ENCODE measurements at regions not wholly inside any gene's neighbourhood (a gene's known extent, or its start where the extent isn't known, plus 50 kb on each side); places are given as distances from the start of the nearest gene placed in this dataset.

GRCh38 chr1:37258068-37258467 is 216.3 kb upstream of the ZC3H12A start:
- no peak overlapping the region for H3K4me3 ChIP-seq (ENCODE audit: low read depth, low read length)
- in situ Hi-C loops (cut with HindIII; ENCODE audit: low sequenced_read_pairs) = no loop called here
- no peak for TF ChIP-seq CTCF (IDR thresholded peaks at IDR 0.05; ENCODE audit: low read depth, low read length, missing control alignments)
- no peak for DNase-seq (ENCODE audit: low read depth)

- TF ChIP-seq CTCF (IDR thresholded peaks at IDR 0.05; ENCODE audit: low read depth, low read length, missing control alignments) = no peak
- in situ Hi-C loops (cut with HindIII; ENCODE audit: low sequenced_read_pairs) = no loop called here
- DNase-seq (ENCODE audit: low read depth) = no peak
- H3K4me3 ChIP-seq (ENCODE audit: low read depth, low read length) = no peak overlapping the region
Observed at GRCh38 chr1:37259019-37259418, 215.4 kb upstream of the ZC3H12A start.

GRCh38 chr1:37261129-37261528 is 213.3 kb upstream of the ZC3H12A start:
- TF ChIP-seq CTCF (IDR thresholded peaks at IDR 0.05; ENCODE audit: low read depth, low read length, missing control alignments) = no peak
- in situ Hi-C loops (cut with HindIII; ENCODE audit: low sequenced_read_pairs) = no loop called here
- no peak for DNase-seq (ENCODE audit: low read depth)
- no peak overlapping the region for H3K4me3 ChIP-seq (ENCODE audit: low read depth, low read length)

GRCh38 chr1:37262439-37263170 is 211.8 kb upstream of the ZC3H12A start:
- no peak for TF ChIP-seq CTCF (IDR thresholded peaks at IDR 0.05; ENCODE audit: low read depth, low read length, missing control alignments)
- in situ Hi-C loops (cut with HindIII; ENCODE audit: low sequenced_read_pairs) = no loop called here

GRCh38 chr1:37265156-37265555 is 209.2 kb upstream of the ZC3H12A start:
- no peak overlapping the region for H3K4me3 ChIP-seq (ENCODE audit: low read depth, low read length)
- TF ChIP-seq CTCF (IDR thresholded peaks at IDR 0.05; ENCODE audit: low read depth, low read length, missing control alignments) = no peak
- DNase-seq (ENCODE audit: low read depth) = no peak
- in situ Hi-C loops (cut with HindIII; ENCODE audit: low sequenced_read_pairs) = no loop called here

More at GRCh38 chr1:37262439-37263170, 211.8 kb upstream of the ZC3H12A start:
- H3K4me3 ChIP-seq (ENCODE audit: low read depth, low read length) = no peak overlapping the region
- no peak for DNase-seq (ENCODE audit: low read depth)

- no peak for DNase-seq (ENCODE audit: low read depth)
- in situ Hi-C loops (cut with HindIII; ENCODE audit: low sequenced_read_pairs) = no loop called here
- no peak for TF ChIP-seq CTCF (IDR thresholded peaks at IDR 0.05; ENCODE audit: low read depth, low read length, missing control alignments)
- H3K4me3 ChIP-seq (ENCODE audit: low read depth, low read length) = no peak overlapping the region
Observed at GRCh38 chr1:37265786-37266667, 208.4 kb upstream of the ZC3H12A start.

Data from astrocyte of the cerebellum (primary cell).